HepG2 (cell line): ENCODE measurements at regions not wholly inside any gene's neighbourhood (a gene's known extent, or its start where the extent isn't known, plus 50 kb on each side); places are given as distances from the start of the nearest gene placed in this dataset.

Source experiments
- CEBPB ChIP-seq: IDR thresholded peaks from 2 replicates; pipeline ENCODE4 v1.6.1; 2011; ENCODE audit warnings: low read depth, low read length, improper control_type of control experiment, borderline replicate concordance
- EP300 ChIP-seq, 3 experiments: sonication (generic) in 1 of 3; formaldehyde crosslinking in 1 of 3; IDR thresholded peaks; 2 replicates each; pipeline versions ENCODE4 v1.5.1 to v1.6.1; 2011 to 2020; ENCODE audit warnings: low read depth in 2 of 3, low read length in 2 of 3, borderline replicate concordance in 1 of 3, improper control_type of control experiment in 1 of 3, mild to moderate bottlenecking in 1 of 3, missing genetic modification reagents in 1 of 3, moderate library complexity in 1 of 3
- GABPA ChIP-seq, 2 experiments: IDR thresholded peaks; 2 replicates each; pipeline ENCODE4 v1.6.1; 2011 to 2016; ENCODE audit warnings: low read depth in 2 of 2, low read length in 1 of 2, missing biosample characterization in 1 of 2, missing genetic modification characterization in 1 of 2
- HDAC2 ChIP-seq: sonication (generic); formaldehyde crosslinking; IDR thresholded peaks from 2 replicates; pipeline ENCODE4 v1.4.0; 2020; ENCODE audit warnings: missing genetic modification reagents
- MXI1 ChIP-seq: IDR thresholded peaks from 3 replicates; pipeline ENCODE4 v1.6.1; 2012; ENCODE audit warnings: low read depth, low read length, inconsistent platforms, borderline replicate concordance
- POLR2A ChIP-seq, 2 experiments: IDR thresholded peaks; 2 replicates each; pipeline ENCODE4 v1.6.1; 2011; ENCODE audit warnings: low read depth in 2 of 2, low read length in 2 of 2, mild to moderate bottlenecking in 1 of 2, moderate library complexity in 1 of 2; ENCODE audit not compliant: insufficient read depth in 1 of 2
- TBL1XR1 ChIP-seq: fragments of 150-350 bp; IDR thresholded peaks from 2 replicates; pipeline ENCODE4 v1.6.1; 2014; ENCODE audit warnings: borderline replicate concordance, low read length; ENCODE audit not compliant: partially characterized antibody
- TBX2 ChIP-seq: sonication (generic); formaldehyde crosslinking; IDR thresholded peaks from 2 replicates; pipeline ENCODE4 v1.5.0; 2020; ENCODE audit warnings: missing genetic modification reagents, mild to moderate bottlenecking, borderline replicate concordance
- YY1 ChIP-seq: IDR thresholded peaks from 2 replicates; pipeline ENCODE4 v1.6.1; 2011; ENCODE audit warnings: low read length, low read depth, moderate library complexity, mild to moderate bottlenecking; ENCODE audit not compliant: insufficient read depth, insufficient replicate concordance
- ZNF143 ChIP-seq: sonication (generic); formaldehyde crosslinking; IDR thresholded peaks from 2 replicates; pipeline ENCODE4 v1.4.0; 2020; ENCODE audit warnings: missing genetic modification reagents
- ZNF674 ChIP-seq: sonication (generic); formaldehyde crosslinking; IDR thresholded peaks from 2 replicates; pipeline ENCODE4 v1.5.0; 2020; ENCODE audit warnings: low read depth, mild to moderate bottlenecking, missing genetic modification reagents
- TF ChIP-seq, protein P1 (sequence below): IDR thresholded peaks from 2 replicates; pipeline ENCODE4 v1.6.1; 2016
- TF ChIP-seq, protein P2 (sequence below): sonication (generic); formaldehyde crosslinking; IDR thresholded peaks from 2 replicates; pipeline ENCODE4 v1.5.0; 2020; ENCODE audit warnings: mild to moderate bottlenecking, missing genetic modification reagents, moderate library complexity
- TF ChIP-seq, protein P3 (sequence below): sonication (generic); formaldehyde crosslinking; IDR thresholded peaks from 2 replicates; pipeline ENCODE4 v1.4.0; 2020; ENCODE audit warnings: missing genetic modification reagents, mild to moderate bottlenecking, borderline replicate concordance

DNA sequence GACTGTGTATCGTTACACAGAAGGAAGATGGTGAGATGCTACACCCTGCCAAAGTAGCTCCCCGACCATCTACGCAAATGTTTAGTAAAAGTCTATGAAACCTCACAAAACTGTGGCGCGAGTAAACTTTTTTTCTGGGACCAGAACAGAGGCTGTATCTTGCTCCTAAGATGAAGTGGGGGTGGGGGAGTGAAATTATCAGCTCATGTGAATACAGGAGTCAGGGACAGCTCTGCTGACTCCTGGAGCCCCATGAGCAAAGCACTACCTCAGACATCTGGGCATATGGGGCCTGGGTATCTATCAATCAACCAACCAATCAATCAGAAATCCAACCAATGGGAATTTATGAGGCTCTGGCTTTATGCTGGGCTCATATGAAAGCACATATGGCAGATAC lies 138.6 kb upstream of the RANBP3L start:
- TF ChIP-seq TBX2 (CRISPR knock-in tag), result no peak
- no peak for TF ChIP-seq EP300 (IDR thresholded peaks at IDR 0.05; ENCODE audit: low read depth in 2 of 2, low read length in 2 of 2)
- TF ChIP-seq EP300 (CRISPR knock-in tag; IDR thresholded peaks at IDR 0.05; ENCODE audit: borderline replicate concordance), result no peak
- TF ChIP-seq ZNF674 (CRISPR knock-in tag), result no peak
- TF ChIP-seq YY1, result no peak
- TF ChIP-seq, protein P1, sequence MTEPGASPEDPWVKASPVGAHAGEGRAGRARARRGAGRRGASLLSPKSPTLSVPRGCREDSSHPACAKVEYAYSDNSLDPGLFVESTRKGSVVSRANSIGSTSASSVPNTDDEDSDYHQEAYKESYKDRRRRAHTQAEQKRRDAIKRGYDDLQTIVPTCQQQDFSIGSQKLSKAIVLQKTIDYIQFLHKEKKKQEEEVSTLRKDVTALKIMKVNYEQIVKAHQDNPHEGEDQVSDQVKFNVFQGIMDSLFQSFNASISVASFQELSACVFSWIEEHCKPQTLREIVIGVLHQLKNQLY (CRISPR knock-in tag), result no peak
- TF ChIP-seq, protein P2, sequence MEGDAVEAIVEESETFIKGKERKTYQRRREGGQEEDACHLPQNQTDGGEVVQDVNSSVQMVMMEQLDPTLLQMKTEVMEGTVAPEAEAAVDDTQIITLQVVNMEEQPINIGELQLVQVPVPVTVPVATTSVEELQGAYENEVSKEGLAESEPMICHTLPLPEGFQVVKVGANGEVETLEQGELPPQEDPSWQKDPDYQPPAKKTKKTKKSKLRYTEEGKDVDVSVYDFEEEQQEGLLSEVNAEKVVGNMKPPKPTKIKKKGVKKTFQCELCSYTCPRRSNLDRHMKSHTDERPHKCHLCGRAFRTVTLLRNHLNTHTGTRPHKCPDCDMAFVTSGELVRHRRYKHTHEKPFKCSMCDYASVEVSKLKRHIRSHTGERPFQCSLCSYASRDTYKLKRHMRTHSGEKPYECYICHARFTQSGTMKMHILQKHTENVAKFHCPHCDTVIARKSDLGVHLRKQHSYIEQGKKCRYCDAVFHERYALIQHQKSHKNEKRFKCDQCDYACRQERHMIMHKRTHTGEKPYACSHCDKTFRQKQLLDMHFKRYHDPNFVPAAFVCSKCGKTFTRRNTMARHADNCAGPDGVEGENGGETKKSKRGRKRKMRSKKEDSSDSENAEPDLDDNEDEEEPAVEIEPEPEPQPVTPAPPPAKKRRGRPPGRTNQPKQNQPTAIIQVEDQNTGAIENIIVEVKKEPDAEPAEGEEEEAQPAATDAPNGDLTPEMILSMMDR (CRISPR knock-in tag), result no peak
- no peak for TF ChIP-seq CEBPB
- no peak for TF ChIP-seq POLR2A (IDR thresholded peaks at IDR 0.05; ENCODE audit: insufficient read depth in 1 of 2, low read depth in 2 of 2, low read length in 2 of 2)
- TF ChIP-seq, protein P3, sequence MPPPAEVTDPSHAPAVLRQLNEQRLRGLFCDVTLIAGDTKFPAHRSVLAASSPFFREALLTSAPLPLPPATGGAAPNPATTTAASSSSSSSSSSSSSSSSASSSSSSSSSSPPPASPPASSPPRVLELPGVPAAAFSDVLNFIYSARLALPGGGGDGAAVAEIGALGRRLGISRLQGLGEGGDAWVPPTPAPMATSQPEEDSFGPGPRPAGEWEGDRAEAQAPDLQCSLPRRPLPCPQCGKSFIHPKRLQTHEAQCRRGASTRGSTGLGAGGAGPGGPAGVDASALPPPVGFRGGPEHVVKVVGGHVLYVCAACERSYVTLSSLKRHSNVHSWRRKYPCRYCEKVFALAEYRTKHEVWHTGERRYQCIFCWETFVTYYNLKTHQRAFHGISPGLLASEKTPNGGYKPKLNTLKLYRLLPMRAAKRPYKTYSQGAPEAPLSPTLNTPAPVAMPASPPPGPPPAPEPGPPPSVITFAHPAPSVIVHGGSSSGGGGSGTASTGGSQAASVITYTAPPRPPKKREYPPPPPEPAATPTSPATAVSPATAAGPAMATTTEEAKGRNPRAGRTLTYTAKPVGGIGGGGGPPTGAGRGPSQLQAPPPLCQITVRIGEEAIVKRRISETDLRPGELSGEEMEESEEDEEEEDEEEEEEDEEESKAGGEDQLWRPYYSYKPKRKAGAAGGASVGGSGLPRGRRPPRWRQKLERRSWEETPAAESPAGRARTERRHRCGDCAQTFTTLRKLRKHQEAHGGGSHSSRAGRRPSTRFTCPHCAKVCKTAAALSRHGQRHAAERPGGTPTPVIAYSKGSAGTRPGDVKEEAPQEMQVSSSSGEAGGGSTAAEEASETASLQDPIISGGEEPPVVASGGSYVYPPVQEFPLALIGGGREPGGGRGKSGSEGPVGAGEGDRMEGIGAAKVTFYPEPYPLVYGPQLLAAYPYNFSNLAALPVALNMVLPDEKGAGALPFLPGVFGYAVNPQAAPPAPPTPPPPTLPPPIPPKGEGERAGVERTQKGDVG (CRISPR knock-in tag), result no peak
- TF ChIP-seq ZNF143 (CRISPR knock-in tag), result no peak
- no peak for TF ChIP-seq MXI1
- no peak for TF ChIP-seq TBL1XR1
- TF ChIP-seq HDAC2 (CRISPR knock-in tag), result no peak
- no peak for TF ChIP-seq GABPA (IDR thresholded peaks at IDR 0.05; ENCODE audit: low read depth, low read length)
- TF ChIP-seq GABPA (CRISPR knock-in tag; IDR thresholded peaks at IDR 0.05; ENCODE audit: low read depth), result no peak
